ENCODE measurements at regions not wholly inside any gene's neighbourhood (a gene's known extent, or its start where the extent isn't known, plus 50 kb on each side); places are given as distances from the start of the nearest gene placed in this dataset.

DNA sequence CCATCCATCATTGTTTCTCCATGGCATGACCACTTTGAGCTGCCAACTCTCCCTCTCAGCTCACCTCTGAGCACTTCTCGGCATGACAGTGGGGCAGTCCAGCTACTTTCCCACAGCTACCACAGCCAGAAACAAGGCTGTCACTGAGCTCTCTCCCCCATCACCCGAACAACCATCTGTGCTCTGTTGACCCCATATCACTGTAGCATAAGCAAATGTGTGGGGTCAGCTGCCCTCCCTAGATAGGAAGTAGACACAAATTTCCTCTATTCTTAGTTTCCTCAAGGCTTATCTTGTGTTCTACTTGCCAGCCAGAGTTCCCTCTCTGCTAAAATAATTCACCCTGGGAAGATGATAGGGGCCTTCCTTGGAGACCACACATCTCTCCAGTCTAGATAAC is 82.6 kb upstream of the FUT8 start:
- DNase-seq: no peak

DNA sequence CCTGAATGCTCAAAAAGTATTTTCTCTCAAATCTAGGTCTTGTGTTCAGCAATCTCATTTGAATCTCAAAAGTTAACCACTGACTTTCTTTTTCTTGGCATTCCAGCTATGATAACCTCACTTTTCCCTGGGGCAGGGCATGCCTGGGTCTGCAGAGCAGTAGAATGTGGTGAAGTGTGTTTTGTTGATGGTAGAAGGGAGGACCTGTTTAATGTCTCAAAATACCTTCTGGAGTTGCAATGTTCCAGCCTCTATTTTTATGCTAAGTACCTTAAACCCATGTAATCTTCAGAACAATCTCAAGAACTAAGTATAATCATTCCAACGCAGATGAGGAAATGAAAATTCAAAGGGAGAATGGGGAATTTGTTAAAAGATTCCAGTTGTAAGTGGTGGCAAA is 82.1 kb upstream of the FUT8 start:
- no peak for DNase-seq

DNA sequence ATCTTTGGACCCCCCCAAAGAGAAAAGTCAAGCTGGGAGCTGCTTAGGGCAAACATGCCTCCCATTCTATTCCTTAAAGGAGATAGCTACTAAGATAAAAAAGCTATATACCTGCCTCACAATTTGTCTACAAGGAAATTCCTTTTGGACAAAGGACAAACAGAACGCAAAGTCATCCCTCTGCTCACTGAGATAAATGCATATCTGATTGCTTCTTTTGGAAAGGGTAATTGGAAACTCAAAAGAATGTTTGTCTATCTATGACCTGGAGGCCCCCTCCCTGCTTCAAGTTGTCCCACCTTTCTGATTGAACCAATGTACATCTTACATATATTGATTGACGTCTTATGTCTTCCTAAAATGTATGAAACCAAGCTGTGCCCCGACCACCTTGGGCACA is 80.9 kb upstream of the FUT8 start:
- no peak for DNase-seq

DNA sequence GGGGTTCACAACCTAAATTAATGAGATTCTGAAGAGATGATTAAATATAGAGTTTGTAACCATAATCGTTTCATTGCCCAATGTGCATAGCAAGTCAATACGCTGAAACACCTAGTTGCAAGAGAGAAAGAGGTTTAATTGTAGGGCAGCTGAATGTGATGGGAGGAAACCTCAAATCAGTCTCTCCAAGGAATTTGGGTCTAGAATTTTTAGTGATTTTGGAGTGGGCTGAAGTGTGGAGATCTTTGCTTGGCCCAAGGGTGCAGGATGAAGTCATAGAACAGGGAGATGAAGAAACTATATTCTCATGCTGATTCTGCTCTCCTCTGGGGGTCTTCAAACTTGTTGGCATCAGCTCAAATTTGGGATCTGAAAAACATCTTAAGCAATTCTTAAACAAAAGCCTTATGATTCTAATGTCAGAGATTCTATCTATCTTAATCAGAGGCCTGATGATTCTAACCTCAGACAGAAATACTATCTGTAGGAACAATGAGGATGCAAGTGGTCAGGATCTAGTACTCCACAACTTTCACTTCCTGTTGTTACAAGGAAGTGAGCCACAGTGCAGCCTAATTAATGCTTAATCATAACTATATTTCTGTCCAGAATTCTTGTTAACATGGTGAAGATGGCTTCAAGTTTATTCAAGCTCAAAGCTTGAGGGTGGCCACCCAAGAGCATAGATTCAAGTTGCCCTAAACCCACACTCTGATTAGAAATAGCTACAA is 80.2 kb upstream of the FUT8 start:
- DNase-seq: no peak

DNA sequence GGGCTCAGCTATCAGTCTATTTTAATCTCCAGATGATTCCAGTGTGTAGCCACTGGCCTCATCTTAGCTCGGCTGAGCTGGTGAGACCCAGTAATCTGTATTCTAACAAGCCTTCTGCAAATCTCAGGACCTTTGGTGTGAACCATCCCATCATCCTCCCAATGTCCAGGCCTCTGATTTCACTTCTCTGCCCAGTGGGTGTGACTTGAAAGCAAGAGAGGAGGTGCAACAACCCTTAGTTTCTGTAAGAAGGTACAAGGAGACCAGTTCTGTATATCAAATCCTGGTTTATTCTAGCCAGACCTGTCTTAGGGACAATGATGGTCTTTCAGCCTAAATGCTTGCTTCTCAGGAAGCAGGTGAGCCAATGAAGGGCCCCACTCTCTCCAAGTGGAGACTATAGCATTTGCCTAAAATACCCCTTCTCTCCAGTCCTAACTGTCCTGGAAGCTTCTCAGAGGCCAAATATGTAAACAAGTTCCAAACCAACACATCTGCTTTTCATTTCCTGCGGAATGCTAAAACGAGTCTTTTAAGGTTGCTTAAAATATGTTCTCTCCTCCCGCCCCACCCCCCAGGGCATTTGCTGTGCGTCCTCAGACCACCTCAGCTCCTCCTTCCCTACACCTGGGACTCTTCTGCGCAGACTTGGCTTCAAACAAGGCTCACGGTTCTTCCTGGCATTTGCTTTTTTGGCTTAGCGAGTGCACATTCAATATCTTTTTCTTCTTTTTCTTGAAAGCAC is 78.4 kb upstream of the FUT8 start:
- no peak for DNase-seq

DNA sequence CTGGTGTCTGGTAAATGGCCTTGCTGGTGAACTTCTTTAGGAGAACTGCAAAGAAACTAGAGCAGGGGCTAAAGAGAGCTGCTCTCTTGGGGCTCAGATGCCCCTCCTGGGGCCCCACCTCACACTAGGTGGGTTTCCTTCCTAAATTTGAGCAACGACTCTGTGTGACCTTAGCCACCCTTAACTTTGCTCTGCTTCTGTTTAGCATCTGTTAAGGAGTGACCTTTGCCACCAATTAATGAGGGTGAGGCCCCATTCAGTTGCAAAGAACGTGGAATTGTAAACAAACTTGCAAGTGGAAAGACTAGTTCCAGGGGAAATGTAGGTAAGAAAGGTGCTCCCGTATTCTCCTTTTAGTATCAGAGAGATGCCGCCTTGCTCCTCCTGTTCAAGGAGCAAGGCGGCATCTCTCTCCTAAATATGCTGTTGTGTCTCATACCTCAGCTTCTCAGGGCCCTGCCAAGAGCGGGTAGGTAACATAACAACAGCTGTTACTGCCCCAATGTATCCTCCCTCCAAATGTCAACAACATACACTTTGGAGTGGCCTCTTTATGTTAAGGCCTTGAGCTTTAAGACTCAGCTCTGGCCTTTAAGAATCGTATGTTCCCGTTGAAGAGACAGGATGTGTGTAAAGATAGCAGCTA is 77.6 kb upstream of the FUT8 start:
- no peak for DNase-seq

DNA sequence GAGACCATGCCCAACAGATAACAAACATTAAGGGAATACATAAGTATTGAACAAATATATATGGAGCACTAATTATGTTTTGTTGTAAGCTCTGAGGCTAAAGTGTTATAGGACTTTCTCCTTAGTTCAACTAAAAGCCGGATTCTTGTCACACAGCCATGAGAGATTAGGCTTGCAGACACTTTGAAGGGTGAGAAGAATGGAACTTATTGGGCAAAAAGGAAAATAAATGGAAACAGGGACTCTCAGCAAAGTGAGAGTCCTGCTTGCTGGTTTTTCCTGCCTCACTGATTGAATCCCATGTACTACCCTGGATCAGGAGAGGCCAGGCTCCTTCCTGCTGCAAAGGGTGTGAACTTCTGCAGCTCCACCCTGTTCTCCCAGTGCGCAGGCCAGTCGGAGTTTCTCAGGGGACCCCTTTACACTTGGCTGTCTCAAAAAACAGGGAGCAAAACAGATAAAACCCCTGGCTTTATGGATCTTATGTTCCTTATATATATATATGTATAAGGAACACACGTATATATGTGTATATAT is 77.1 kb upstream of the FUT8 start:
- DNase-seq: no peak

DNA sequence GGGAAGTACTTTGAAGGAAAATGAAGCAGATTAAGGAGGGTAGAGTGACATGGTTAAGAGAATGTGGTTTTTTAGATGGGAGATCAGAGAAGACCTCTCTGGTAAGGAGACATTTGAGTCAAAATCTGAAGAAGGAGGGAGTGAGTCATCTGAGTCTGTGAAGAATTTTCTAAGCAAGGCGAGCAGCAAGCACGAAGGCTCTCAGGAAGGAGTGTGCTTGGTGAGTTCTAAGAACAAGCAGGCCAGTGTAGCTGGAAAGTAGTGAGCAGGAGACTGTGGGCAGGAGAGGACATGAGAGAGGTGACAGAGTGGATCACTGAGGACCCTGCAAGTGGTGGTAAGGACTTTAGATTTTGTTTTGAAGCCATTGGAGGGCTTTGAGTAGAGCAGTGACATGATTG is 76.3 kb upstream of the FUT8 start:
- no peak for DNase-seq

DNA sequence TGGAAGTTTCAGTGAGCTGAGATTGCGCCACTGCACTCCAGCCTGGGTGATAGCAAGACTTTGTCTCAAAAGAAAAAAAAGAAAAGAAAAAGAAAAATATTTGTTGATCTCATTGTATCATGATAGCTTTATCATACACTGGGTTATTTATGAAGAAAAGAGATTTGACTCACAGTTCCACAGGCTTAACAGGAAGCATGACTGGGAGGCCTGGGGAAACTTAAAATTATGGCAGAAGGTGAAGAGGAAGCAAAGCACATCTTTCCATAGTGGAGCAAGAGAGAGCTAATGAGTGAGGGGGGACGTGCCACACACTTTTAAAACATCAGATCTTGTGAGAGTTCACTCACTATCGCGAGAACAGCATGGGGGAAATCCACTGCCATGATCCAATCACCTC is 72.7 kb upstream of the FUT8 start:
- DNase-seq: no peak

DNA sequence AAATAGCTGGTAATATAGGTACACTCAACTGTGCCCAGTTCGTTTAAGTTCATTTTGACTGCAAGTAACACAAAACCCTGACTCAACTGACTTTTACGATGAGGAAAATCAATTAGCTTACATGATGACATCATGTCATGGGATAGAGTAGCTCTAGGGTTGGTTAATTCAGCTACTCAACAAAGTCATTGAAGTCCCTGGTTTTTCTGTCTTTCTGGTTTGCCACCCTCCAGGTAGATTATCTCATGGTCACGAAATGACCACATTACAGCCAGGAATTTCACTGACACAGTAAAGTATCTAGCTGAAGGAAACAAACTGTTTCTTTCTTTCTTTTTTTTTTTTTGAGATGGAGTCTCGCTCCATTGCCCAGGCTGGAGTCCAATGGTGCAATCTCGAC is 68.5 kb upstream of the FUT8 start:
- DNase-seq: no peak

DNA sequence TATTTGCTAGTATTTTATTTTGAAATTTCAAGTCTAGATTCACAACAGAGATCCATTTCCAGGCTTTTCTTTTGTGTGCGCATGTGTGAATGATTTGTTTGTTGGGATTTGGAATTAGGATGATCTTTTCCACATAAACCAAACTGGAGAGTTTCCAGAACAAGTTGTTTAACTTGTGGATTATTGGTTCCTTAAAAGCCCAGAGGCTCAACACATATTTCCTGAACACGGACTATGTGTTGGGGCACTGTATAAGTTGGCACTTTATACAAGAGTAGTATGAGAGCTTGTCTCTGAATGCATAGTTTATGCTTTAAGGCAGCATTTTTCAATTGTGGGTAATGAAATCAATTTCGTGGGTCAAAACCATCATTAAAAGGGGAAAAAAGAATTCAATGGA is 67.3 kb upstream of the FUT8 start:
- DNase-seq: no peak

DNA sequence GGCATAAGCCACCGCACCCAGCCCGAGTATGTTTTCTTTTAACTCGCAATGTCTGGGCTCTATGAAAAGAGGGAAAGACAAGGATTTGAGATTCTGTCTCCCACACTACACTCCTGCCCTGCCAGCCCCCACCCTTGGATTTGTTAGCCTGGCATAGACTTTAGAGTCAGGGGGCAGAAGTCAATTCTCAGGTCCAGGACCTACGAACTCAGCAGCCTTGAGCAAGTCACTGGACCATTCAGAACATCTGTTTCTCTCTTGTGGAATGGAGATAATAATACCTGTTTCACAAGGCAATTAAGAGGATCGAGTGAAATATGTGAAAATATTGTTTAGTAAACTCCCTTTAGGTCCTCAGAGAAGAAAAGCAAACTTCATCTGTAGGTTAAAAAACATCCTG is 66.1 kb upstream of the FUT8 start:
- DNase-seq: no peak

DNA sequence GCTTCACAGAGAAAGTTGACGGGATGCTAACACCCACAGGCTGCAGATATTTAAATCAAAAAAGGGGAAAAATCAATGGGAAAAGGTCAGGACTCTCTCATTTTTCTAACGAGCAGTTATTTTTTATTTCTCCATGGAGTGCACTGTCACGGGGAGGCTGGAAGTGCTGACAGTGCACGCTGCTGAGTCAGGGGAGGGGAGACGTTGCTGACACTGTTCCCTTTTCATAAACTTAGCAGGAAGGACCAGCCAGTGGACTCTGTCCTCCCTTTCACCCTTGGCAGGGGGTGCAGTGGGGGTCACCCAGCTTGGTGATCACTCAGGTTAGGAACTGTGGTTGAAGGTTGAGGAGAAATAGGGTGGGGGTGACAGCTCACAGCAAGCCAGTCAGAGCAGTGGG is 65.6 kb upstream of the FUT8 start:
- DNase-seq: no peak

DNA sequence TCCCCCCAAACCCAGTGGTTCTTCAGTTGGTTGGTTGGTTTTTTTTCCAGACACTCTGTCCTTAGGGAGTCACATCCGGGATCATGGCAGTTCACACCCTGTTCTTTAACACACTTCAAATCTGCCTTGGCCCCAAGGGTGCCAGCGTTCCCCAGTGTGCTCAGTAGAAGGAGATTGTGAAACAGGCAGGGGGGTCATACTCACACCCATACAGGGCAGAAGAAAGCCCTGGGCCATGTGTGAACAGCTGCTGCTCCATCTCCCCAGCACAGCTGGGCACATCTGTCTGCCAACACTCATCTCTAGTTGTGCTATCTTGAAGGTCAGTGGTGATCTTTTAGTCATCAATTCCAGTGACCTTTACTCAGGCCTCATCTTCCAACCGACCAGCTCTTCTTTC is 64.4 kb upstream of the FUT8 start:
- no peak for DNase-seq

DNA sequence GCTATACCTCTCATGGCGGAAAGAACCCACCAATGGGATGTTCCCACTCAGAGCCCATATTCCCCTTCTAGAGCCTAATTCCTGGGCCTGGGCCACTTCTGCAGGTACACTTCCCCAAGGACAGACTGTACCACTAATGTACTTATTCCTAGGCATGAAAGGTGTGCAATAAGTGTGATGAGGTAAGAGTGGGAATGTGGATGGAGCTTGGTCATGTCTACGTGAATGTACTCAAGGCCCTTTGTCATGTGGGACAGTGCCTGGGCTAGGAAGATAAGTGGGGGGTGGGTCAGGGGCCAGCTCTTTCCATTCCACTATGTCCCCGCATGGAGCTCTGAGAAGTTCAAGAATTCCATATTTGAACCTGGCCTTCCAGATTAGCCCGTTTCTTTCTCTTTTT is 63.4 kb upstream of the FUT8 start:
- DNase-seq: no peak

DNA sequence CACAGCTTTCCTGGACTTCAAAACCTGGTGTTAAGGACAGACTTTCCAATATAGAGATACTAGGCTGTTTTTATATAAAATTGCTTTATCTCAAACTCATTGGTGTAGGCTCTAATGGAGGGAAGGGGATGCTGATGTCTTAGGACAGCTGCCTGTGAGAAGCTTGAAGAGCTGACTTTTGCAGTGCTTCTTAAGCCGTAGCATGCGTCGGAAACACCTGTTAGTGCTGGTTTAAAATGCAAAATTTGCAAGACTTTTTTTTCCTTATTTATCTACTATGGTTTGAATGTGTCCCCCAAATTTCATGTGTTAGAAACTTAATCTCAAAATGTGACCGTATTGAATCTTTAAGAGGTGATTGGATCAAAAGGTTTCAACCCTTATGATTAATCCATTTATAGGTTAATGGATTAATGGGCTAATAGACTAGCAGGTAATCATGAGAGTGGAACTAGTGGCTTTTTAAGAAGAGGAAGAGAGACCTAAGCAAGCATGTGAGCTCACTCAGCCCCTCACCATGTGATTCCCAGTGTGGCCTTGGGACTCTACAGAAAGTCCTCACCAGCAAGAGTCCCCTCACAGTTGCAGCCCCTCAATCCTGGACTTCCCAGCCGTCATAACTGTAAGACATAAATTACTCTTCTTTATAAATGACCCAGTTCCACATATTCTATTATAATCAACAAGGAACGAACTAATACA is 60.9 kb upstream of the FUT8 start:
- no peak for DNase-seq

DNA sequence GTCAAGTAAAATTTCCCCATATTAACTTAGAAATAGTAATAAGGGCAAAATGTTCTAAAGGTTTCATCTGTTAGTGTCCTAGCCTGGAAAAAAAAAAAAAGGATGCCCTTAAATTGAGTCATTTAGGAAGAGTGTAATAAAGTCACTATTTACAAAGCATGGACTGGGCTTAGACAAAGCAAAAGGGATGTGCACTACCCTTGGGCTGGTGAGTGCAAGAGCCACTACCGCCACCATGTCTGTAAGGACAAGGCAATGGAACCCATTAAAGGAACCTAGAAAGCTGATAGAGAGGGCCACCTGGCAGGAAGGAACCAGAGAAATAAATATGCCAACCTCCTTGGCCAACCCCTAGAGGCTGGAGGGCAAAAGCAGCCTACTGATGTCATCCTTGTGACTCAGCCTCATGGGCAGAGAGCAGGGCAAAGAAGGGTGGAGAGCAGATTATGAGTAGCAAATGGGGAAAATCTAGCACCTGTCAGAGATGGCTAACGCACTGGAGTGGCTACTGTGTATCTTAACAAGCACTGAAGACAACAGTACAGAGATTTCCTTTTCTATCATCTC is 59.5 kb upstream of the FUT8 start:
- DNase-seq: no peak

DNA sequence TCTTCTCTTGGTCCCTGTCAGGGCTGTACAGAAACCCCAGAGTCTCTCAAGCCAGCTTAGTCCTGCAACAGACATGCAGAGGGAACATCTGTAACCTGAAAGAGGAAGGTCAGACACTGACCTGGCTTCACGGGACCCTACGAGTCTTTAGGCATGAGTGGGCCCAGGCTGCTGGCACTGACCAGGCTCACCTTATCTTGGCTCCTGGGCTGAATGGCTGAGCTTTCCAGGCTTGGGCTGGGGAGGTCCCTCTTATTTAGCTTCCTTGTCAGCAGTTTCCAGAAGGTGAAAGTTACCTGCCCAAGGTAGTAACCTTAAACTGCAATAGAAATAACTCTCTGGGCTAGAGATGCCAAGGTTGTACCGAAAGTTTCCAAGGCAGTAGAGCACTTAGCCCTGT is 58.4 kb upstream of the FUT8 start:
- DNase-seq: no peak

DNA sequence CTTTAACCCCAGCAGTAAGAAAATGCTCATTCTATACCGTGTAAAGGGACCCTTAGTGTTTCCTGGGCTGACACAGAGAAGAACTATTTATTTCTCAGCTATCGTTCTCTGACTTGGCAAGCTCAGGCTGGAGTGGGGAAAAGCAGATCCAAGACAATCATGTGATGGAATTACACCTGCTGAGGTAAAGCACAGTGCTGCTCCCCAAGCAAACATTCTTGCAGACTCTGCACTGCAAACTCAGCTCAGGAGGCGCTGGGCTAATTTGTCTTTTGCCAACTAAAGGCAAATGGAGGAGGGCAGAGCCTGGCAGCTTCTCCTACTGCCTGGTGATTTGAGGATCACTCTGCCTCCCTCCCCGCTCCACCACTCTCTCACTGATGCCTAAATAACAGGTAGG is 57.8 kb upstream of the FUT8 start:
- no peak for DNase-seq

DNA sequence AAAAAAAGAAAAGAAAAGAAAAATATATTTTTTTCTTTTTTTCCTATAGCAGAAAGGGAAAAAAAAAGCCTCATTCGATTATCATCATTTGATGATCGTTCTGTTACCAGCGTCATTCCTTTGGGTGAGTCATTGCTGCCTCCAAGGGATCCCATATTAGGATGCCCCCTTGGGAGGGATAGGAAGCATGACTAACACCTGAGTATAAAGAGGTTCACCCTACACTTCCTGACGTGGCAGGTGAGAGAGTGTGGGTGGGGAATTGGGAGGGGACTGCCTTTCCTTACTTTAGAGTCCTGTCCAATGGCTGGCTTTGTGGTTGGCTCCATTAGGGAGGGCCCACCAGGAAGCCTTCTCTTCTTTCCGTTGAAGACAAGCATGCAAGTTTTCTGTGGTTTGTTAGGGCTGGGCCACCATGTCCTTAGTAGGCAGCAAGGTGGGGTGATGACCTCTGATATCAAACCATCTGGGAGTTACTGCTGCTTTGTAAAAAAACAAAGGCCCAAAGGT is 56.1 kb upstream of the FUT8 start:
- DNase-seq: no peak

DNA sequence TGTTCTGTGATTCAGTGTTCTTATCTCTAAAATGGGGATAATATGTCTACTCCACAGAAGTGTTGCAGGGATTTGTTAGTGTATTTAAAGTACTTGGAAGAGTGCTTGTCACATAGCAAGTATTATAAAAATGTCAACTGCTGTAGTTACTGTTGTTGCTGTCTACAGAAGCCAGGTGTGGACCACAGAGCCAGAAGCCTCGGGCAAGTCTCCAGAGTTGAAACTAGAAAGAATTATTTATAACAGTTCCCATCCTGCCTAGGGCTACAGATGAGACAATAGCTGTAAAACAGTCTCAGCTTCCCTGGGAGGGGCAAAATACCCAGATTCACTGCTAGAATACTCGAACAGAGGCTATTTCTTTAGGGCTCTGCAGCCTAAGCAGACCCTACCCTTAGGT is 55.4 kb upstream of the FUT8 start:
- DNase-seq: no peak

DNA sequence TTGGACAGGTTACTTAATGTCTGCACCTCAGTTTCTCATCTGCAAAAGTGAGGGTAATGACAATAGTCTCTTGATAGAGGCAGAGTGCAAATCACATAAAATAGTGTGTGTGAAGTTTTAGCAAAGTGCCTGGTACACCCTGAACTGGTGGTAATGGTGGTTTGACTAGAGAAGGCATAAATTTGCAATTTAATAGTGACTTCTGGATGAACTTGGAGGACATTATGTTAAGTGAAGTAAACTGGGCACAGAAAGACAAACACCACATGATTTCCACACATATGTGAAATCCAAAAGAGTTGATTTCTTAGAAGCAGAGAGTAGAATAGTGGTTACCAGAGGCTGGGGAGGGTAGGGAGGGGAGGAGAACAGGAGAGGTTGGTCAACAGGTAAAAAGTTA is 54.8 kb upstream of the FUT8 start:
- DNase-seq: no peak

DNA sequence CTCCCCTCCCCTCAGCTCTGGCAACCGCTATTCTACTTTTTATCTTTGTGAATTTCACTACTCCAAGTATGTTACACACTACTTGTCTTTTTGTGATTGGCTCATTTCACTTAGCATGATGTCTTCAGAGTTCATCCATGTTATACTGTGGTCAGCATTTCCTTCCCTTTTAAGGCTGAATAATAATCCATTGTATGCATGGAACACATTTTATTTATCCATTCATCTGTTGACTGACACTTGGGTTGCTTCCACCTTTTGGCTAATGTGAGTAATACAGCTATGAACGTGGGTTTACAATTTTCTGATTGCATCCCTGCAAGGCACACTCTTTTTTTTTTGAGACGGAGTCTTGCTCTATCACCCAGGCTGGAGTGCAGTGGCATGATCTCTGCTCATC is 53.0 kb upstream of the FUT8 start:
- DNase-seq: no peak

Data from COR-L47 (cell line).